HG03439 (cell line): ENCODE measurements at regions not wholly inside any gene's neighbourhood (a gene's known extent, or its start where the extent isn't known, plus 50 kb on each side); places are given as distances from the start of the nearest gene placed in this dataset.
A peak's percentile ranks its signal among the peaks of the same experiment; 100 is the strongest.
"Not testable (repeated sequence)": the region's sequence is repeated elsewhere in the genome, so short reads cannot be mapped to it uniquely, and the experiment has no call there.

Source experiments
- ATAC-seq: cut with Tn5 transposase; IDR thresholded peaks from one replicate; pipeline ENCODE4 v1.9.1; 2021; ENCODE audit warnings: mild to moderate bottlenecking, moderate library complexity; ENCODE audit not compliant: unreplicated experiment

DNA sequence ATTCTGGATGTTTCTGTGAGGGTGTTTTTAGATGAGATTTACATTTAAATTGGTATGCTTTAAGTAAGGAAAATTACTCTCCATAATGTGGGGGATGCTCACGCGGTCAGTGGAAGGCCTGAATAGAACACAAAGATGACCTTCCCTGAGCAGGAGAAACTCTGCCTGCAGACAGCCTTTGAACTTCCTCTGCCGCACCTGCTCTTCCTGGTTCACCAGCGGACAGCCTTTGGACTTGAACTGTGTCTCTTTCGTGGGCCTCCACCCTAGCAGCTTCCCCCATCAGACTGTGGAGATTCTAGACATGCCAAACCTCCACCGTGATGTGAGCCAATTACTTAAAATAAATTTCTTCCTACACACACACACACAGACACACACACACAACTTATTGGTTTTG, 210.7 kb downstream of the EFCAB11 start:
- no peak for ATAC-seq

GRCh38 chr14:89740241-89740640, 214.3 kb downstream of the EFCAB11 start:
- no peak for ATAC-seq

DNA sequence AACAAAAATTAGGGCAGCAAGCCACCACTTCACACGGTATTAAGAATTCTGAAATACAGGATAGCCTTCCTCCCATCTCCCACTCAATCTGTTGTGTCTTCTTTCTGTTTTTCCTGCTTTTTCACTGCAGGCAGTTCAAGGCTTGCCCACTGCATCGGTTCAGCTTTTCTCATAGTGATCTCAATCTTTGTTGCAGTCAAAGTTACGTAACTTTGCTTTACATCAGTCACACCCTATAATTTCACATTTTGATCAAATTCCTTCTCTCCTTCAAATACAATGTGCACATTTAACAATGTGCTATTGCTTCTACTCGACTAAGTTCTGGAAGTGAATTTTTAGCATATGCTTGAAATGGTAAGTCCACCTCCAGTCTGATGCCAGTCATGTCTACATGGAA, 217.6 kb downstream of the EFCAB11 start:
- no peak for ATAC-seq

DNA sequence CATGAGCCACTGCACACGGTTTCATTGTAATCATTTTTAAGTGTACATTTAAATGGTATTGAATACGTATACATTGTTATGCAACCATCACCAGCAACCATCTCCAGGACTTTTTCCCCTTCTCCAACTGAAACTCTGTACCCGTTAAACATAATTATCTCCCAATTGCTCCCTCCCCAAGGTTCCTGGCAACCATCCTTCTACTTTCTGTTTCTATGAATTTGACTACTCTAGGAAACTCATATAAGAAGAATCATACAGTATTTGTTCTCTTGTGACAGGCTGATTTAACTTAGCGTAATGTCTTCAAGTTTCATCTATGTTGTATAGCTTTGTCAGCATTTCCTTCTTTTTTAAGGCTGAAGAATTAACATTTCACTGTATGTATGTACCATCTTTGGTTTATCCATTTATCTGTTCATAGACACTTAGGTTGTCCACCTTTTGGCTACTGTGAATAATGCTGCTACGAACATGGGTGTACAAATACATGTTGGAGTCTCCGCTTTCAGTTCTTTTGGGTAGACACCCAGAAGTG, 223.1 kb downstream of the EFCAB11 start:
- no peak for ATAC-seq

- ATAC-seq = no peak
Measured at GRCh38 chr14:89730687-89731086, 223.8 kb downstream of the EFCAB11 start.

GRCh38 chr14:89728964-89729363, 225.6 kb downstream of the EFCAB11 start:
- no peak for ATAC-seq

GRCh38 chr14:89726226-89726625, 228.3 kb downstream of the EFCAB11 start:
- ATAC-seq = not testable (repeated sequence)

DNA sequence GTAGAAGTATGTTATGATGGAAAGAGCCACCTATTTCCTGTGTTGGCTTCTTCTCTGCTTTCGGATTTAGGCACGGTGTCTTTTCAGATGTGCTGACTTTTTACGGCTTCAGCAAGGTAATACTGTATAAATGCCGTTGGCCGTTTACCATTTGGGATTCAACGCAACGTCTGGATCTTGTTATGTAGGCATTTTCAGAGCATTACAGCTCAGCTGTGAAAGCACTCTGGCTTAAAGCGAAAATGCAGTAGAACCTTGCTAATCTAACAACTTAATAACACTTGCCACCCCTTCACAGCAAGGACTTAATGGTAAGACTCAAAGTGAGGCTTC, 229.9 kb downstream of the EFCAB11 start:
- no peak for ATAC-seq

GRCh38 chr14:89723930-89724627, 230.5 kb downstream of the EFCAB11 start:
- no peak for ATAC-seq

DNA sequence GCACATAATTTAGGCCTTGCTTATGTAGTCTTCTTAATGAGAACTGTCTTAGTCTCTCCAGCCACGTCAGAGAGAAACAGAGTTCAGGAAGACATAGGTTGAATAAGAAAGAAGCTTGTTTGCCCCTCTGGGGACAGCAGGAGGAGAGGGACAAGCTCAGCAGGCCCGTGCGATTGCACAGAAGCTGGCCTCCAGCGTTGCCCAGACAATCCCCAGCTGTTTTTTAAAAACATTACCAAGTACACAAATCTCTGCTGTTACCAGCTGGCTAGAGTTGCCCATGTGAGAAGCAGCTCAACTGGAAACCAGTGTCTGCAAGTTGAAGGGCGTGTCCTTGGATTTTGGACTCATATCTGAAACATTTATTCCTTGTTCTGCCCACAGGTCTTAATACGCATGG, 232.6 kb downstream of the EFCAB11 start:
- no peak for ATAC-seq

- ATAC-seq = no peak
Measured at GRCh38 chr14:89720741-89721729, 233.5 kb downstream of the EFCAB11 start.

GRCh38 chr14:89720076-89720687, 234.3 kb downstream of the EFCAB11 start:
- ATAC-seq = no peak

- no peak for ATAC-seq
Measured at GRCh38 chr14:89719366-89720075, 235.0 kb downstream of the EFCAB11 start.

- no peak for ATAC-seq
Measured at GRCh38 chr14:89708982-89709625, 245.4 kb downstream of the EFCAB11 start.

DNA sequence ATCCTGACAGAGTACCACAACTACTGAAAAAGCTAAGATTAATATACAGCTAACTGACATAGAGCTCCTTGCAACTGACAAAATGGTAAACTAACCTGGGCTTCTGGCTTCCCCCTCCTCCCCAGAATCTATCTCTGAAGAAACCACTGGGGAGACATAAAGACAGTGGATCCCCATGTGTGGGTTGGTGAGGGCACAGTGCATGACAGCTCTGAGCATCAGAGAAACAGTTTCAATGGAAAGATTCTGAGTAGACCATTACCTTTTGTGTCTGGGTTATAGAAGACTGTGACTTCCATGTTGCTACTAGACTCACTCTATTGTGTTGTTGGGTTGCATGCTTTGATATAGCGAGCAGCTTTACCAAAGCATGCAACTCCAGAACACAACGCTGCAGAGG, 247.4 kb downstream of the EFCAB11 start:
- ATAC-seq = no peak

- no peak for ATAC-seq
Measured at GRCh38 chr14:89702876-89703200, 251.7 kb downstream of the EFCAB11 start.

GRCh38 chr14:89702073-89702875, 252.3 kb downstream of the EFCAB11 start:
- ATAC-seq = no peak

DNA sequence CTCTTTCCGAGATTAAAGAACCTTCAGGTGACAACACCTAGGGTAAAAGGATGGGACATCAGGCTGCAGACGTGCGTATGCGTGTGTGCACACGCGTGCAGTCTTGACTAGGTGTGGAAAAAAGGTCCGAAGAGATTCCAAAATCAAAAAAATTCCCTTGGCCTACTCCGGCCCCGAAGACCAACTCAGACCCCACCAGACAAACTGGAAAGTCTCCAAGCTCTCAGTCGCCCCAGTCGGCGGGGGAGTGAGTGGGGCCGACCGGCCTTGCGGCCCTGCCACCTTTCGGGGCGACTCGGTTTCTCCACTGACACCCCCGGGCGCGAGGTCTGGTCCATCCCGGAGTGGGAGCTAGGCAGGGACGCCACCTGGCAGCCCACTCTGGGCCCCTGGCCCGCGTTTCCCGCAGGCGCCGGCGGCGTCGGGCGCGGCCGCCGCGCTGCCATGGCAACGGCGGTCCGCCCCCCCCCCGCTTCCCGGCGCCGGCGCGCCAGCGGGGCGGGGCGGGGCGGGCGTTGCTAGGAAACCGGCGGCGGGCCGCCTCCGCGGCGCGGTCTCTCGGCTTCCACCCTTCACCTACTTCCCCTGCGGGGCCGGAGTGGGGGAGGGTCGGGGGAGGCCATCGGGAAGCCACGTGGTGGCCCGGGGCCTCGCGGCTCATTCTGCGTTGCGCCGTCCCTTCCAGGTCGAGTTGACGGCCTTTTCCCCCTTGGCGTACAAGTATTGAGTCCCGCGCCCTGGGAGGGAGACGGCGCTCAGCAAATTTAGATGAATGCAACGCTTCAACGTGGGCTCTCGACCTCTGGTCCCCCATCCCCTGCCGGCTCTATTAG, 253.1 kb downstream of the EFCAB11 start:
- ATAC-seq = peak; percentile 72

DNA sequence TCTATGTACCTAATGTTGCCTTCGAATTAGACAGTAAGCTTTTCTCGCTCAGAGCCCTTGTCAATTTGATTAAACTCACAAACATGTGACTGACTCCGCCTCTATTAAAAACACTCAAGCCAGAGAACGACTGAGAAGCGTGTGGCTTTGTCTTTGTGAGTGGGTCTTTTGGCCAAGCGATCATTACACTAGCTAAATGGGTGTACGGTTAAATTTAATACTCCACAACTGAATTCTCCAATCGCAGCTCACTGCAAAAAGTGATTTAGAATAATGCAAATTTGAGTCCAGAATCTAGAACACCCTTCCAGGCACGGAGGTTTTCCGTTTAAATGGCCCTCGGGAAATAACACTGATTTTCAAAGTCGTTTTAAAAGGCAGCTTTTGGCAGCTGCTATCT, 253.7 kb downstream of the EFCAB11 start:
- no peak for ATAC-seq
